ENCODE measurements at regions not wholly inside any gene's neighbourhood (a gene's known extent, or its start where the extent isn't known, plus 50 kb on each side); places are given as distances from the start of the nearest gene placed in this dataset.

DNA sequence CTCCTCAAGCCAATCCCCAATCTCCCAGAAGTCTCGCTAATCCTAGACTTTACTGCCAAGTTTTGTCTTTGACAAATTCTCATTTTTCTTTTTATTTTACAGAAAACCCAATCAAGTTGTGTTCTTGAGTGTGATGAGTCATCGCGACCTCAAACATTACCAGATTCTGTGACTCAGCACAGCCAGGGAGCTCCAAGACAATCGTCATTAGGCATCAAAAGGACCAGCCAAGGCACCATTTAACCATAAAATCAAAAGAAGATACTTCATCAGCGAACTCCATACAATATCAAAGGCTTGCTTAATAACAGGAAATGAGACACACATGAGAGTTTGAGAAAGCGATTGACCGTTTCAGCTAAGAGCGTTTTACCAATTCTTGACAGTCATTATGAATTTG, 146.2 kb upstream of the AGAP1 start:
- DNase-seq (ENCODE audit: low read depth in 1 of 2, low spot score in 1 of 2) = no peak

DNA sequence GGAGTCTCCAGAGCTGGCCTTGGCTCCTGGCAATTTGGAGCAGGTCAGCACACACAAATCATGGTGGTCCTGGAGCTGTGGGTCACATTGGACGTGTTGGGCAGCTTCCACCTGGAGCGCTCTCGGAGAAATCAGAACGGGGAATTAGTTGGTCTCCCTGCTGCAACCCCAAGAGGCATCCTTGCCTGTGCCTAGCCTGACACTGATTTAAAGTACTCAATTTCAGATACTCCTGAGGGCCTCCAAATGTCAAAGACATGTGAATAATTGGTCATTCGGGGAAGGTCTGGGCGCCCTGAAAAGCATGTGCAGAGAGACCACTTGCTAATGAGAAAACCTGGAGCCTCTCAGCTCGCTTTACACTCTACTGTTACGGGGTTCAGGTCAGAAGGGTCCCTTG, 145.5 kb upstream of the AGAP1 start:
- DNase-seq (ENCODE audit: low read depth in 1 of 2, low spot score in 1 of 2) = no peak

DNA sequence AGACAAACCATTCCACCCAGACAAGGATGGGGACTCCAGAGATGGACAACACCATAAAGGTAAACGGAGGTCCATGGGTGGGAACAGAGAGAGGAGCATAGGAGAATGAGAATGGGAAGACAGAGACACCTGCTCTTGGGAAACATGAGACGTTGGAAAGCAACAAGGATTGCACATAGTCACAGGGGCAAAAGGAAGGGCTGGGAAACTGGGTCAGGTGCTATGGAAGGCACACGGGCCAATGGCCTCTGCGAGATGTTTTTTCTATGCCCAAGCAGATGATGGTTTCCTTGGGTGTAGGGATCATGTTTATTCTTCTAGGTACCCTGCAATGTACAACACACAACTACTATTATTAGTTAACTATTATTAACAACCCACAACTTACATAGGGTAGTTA, 143.6 kb upstream of the AGAP1 start:
- DNase-seq (ENCODE audit: low read depth in 1 of 2, low spot score in 1 of 2) = no peak

DNA sequence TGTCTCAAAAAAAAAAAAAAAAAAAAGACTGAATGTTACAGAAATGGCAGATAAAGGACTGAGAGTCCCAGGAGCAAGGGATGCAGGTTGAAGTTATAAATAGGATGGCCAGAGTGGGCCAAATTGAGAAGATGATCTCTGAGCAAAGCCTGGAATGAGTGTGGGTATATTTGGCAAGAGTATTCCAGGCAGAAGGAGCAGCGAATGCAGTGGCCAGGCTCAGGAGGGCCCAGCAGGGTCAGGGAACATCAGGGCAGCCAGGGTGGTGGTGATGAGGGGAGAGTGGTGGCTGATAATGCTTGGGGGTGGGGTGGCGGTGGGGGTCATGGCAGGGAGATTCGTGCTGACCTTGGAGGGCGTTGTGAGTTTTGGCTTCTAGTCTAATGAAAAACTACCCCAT, 141.3 kb upstream of the AGAP1 start:
- no peak for DNase-seq (ENCODE audit: low read depth in 1 of 2, low spot score in 1 of 2)

DNA sequence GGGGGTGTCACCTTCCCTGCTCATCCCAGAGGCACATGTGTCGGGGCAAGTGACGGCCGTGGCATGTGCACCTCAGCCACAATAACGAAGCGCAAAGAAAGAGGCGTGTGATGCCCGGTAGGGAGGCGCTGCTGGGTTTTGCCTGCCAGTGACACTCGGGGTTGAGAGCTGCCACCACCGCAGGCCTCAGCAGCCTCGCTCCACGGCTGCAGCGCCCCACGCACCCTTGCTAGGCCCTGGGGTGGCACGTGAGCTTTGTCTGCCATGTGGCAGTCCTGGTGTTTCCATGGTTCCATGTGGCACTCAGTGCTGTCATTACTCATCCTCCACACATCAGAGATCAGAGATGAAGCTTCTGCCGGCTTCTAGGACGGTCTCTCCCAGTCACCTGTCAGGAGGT, 136.0 kb upstream of the AGAP1 start:
- no peak for DNase-seq (ENCODE audit: low read depth in 1 of 2, low spot score in 1 of 2)

DNA sequence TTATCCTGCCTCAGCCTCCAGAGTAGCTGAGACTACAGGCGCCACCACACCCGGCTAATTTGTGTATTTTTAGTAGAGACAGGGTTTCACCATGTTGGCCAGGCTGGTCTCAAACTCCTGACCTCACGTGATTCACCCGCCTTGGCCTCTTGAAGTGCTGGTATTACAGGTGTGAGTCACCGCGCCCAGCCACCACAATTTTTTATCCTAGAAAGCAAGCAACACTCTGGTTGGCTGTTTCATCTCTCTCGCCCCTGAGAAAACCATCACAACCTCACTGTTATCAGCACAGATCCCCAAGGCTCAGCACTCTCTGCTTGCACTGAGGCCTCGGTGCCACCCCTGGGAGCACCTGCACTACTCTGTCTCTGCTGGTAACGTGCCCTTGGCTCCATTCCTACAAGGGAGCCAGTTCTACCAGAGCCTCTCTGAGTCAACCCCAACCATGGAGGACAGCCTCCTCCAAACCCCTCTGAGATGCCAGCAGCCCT, 134.8 kb upstream of the AGAP1 start:
- DNase-seq (ENCODE audit: low read depth in 1 of 2, low spot score in 1 of 2) = no peak

DNA sequence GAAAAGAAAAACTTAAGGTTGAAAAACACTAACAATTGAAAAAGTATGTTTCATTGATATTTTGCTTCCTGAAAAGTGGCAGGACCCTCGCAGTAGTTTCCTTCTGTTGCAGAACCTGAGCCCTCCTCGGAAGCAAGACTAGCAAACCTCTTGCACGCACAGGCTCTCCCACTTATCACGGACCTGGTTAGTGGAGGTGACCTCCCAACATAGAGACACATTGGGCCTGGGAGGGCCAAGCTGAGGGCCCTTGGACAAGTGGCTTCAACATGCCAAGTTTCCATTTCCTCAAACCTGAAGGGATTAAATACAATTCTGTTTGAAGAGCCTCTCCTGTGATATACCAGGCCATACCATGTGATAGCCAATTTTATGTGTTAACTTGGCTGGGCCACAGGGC, 133.4 kb upstream of the AGAP1 start:
- no peak for DNase-seq (ENCODE audit: low read depth in 1 of 2, low spot score in 1 of 2)

DNA sequence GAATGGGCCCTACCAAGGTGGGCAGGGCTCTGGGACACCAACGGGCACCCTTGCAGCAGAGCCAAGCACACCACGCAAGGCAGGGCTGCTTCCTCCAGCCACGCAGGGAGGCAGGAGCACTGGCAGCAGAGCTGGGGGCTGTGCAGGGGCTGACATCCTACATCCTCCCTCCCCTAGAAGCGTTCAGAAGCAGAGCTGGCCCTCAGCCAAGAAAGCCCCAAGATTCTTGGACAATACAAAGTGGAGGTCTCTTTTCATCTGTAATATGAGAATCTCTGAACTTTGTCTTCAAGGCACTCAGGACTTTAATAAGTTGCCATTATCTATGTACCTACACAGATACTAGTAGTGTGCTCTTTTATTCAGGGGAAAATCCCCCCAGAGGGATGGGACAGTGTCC, 128.1 kb upstream of the AGAP1 start:
- DNase-seq (ENCODE audit: low read depth in 1 of 2, low spot score in 1 of 2) = no peak

DNA sequence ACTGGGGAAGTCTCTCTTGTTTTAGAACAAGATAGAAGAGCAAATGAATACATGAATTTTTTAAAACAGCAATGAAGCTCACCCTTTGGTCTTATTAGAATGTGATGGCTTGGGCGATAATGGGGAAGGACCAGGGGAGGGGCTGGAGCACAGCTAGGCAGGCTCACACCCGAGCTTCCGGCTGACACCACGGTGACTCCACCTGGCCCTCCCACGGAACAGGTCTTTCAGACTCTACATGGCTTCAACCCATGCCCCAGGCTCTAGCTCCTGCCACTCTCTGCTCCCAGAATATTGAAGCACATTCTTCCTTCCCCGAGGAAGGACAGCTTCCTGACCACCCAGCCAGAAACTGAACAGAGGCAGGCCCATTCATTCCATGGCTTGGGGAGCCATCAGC, 127.5 kb upstream of the AGAP1 start:
- no peak for DNase-seq (ENCODE audit: low read depth in 1 of 2, low spot score in 1 of 2)

DNA sequence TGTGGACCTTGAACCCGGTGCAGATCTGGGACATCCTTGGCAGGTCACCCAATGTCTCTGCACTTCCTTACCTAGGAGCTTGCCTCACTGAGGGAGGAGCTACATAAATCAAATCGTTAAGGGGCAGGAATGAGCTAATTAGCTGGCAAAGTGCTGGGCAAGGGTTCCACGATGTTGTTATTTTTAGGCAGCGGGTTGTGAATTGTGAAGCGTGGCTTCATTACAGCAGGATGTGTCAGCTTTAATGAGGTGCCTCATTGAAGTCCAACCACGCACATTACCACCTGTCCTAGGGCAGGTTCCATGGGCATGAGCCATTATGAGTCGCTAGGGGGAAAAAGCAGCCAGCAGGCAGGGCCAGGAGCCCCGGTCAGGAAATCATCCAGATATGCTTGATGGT, 127.0 kb upstream of the AGAP1 start:
- no peak for DNase-seq (ENCODE audit: low read depth in 1 of 2, low spot score in 1 of 2)

DNA sequence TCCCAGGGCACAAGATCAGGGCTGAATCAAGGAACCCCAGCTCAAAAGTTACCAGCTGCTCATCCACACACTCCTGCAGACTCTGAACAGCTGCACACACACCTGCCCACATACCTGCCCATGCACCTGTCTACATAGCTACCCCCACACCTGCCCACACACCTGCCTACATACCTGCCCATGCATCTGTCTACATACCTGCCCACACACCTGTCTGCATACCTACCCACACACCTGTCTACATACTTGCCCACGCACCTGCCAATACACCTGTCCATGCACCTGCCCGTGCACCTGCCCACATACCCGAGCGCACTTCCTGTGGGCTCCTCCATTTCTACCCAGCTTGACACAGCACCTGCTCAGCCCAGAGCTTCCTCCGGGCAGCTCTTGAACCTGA, 122.8 kb upstream of the AGAP1 start:
- no peak for DNase-seq (ENCODE audit: low read depth in 1 of 2, low spot score in 1 of 2)

DNA sequence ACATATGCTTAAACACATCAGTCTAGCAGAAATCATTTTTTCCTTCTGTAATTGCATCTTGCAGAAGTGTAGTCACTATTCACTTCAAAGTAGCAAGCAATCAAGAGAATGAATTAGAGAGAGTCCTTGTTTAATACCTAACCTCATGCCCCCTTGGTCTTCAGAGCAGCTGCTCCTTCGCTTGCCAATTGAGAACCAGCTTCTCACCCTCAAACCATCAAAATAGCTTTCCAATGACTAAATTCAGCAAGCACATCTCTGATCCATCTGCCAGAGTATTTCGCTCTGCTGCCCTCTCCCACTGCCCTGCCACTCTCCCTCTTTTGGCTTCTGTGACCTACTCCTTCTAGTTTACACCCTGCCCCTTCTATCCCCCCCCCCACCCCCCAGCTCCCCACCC, 120.7 kb upstream of the AGAP1 start:
- no peak for DNase-seq (ENCODE audit: low read depth in 1 of 2, low spot score in 1 of 2)

DNA sequence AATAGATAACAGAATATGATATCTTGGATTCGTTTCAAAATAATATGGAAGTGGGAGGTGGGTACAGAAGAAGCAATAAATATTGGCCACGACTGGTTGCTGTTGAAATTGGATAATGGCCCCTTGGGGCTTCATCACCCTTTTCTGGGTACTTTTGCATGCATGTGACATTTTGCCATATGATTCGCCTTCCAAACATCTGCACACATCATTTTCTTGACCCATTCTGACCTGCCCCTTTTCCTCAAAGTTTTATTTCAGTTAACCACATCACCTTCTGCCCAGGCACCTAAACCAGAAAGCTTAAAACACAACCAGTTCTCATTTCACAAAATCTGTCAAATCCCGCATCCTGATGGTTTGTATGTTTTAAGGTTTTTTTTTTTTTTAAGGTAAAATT, 116.7 kb upstream of the AGAP1 start:
- DNase-seq (ENCODE audit: low read depth in 1 of 2, low spot score in 1 of 2) = no peak

DNA sequence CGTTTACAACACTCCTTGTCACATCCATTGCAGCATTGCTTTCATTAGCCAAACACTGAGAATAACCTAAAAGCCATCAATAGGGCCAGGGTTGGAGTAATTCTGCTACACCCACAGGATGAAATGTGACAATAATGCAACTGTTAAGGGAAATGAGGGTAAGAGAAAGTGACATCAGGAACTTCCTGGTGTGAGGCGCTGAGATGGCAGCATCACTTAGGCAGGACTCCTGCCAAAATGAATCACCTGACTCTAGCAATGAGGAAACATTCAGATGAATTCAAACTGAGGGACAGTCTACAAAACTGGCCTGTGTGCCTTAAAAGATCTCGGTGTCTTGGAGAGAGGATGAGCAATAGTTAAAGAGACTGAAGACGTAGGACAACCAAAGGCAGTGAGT, 115.6 kb upstream of the AGAP1 start:
- no peak for DNase-seq (ENCODE audit: low read depth in 1 of 2, low spot score in 1 of 2)

DNA sequence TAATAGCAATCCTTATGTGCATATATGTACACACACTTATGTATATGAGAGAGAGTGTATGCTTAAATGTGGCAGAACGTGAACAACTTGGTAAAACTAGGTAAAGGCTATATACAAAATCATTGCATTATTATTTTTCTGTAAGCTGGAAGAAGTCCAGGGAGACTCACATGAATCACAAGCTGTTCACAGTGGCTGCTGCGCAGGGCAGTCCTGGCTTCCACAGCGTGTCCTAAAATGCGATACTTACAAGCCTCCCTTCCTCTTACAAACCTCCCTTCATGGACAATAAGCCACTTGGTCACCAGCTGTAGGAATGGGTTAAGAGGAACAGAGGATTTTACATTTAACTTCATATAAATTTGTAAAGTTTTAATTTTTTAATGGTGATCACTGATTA, 114.9 kb upstream of the AGAP1 start:
- no peak for DNase-seq (ENCODE audit: low read depth in 1 of 2, low spot score in 1 of 2)

DNA sequence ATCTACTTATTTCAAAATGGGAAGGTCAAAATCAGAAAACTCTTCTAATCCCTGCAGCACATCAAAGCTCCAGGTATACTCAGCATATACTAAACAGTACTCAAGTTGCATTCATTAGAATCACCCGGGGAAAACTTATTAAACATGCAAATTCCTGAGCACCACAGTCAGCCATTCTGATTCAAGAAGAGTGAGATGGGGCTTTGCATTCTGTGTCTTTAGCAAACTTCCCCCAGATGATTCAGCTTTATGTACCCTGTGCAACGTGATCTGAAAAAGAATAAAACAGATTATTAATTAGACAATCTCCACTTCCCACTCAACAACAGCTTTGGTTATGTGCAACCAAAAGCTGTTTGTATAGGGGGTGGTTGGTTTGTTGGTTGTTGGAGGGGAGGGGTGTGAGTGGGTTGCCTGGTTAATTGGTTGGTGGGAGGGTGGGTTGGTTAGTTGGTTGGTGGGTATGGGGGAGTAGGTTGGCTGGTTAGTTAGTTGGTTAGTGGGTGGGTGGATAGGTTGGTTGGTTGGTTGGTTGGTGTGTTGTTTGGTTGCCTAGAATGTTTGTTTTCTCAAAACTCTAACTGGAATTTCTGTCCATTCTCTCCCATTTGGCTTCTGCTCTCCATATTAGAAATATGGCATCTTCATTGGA, 112.5 kb upstream of the AGAP1 start:
- DNase-seq (ENCODE audit: low read depth in 1 of 2, low spot score in 1 of 2) = no peak

DNA sequence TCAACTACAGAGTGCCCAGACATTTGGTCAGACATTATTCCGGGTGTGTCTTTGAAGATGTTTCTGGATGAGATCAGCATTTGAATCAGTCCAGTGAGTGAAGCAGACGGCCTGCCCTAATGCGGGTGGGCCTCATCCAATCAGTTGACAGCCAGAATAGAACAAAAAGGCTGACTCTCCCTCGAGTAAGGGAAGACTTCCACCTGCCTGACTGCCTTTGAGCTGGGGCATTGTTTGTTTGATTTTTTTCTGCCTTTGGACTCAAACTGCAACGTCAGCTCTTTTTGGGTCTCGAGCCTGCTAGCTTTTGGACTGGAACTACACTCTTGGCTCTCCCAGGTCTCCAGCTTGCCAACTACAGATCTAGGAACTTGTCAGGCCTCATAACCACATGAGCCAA, 111.7 kb upstream of the AGAP1 start:
- DNase-seq (ENCODE audit: low read depth in 1 of 2, low spot score in 1 of 2) = no peak

DNA sequence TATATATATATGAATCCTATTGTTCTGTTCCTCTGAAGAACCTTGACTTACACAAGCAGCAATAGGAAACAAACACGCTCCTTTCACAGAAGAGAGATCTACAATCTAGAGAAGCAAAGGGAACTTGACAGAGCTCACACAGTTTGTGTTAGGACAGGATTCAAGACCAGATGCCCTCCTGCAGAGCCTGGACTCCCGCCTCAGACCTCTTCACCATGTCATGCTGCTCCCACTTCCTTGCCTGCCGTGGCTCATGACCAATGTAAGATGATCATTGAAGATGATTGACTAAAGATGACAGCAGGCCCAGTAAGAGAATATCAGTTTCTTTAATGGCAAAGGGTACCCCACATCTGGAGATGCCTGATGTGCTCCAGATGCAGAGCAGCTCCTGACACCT, 111.2 kb upstream of the AGAP1 start:
- no peak for DNase-seq (ENCODE audit: low read depth in 1 of 2, low spot score in 1 of 2)

DNA sequence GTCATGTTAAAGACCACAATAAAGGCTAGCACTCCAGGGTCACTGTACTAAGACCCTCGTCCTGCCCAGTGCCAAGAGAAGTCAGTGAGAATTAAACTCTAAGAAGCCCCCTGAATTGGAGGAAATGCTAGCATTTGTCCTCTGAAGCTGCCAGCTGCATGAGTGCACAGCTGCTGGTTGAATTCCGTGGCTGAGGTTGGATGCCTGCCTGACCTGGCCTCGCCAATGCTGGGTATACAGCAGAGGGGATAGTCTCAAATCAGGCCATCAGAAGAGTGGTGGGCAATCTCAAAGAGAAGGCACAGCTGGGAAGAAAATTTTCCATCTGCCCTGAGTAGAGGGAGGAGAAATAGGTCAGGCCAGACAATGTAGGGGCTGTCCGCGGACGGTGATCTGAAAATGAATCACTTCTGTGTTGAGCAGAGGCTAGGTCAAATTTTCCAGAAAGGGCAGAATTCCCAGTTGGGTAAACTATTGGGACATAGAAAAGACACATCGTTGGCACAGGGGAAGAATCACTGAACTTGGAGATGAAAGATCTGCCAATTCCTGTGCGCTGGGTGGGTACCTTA, 110.5 kb upstream of the AGAP1 start:
- no peak for DNase-seq (ENCODE audit: low read depth in 1 of 2, low spot score in 1 of 2)

DNA sequence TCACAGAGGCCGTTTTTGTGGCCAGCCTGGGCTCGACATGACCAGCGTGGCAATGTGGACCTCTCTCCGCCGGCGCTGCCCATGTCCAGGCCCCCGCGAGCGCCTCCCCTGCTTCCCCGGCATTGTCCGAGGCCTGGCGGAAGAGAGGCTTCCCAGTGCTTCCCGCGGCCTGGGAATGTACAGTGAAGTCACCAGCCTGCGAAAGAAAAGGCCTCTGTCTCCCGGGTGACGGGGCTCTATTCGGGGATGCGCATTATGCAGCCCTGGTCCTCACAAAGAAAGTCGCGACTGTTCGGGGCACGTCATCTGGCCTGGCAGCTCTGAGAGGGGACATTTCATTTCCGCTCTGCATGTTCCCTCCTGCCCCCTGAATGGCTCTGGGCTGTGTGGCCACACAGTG, 109.2 kb upstream of the AGAP1 start:
- no peak for DNase-seq (ENCODE audit: low read depth in 1 of 2, low spot score in 1 of 2)

DNA sequence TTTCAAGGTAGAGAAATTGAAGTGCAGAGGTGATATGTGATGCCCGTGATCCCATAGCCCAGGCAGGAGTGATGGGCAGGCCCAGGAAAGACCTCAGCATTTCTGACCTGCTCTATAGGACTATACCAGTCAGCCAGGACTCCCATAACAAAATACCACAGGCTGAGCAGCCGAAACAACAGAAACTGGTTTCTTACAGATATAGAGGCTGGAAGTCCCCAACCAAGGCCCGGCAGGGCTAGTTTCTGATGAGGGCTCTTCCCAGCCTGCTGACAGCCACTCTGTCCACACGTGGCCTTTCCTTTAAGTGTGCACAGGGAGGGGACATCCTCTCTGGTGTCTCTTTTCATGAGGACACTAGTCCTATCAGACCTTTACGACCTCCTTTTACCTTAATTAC, 104.2 kb upstream of the AGAP1 start:
- no peak for DNase-seq (ENCODE audit: low read depth in 1 of 2, low spot score in 1 of 2)

DNA sequence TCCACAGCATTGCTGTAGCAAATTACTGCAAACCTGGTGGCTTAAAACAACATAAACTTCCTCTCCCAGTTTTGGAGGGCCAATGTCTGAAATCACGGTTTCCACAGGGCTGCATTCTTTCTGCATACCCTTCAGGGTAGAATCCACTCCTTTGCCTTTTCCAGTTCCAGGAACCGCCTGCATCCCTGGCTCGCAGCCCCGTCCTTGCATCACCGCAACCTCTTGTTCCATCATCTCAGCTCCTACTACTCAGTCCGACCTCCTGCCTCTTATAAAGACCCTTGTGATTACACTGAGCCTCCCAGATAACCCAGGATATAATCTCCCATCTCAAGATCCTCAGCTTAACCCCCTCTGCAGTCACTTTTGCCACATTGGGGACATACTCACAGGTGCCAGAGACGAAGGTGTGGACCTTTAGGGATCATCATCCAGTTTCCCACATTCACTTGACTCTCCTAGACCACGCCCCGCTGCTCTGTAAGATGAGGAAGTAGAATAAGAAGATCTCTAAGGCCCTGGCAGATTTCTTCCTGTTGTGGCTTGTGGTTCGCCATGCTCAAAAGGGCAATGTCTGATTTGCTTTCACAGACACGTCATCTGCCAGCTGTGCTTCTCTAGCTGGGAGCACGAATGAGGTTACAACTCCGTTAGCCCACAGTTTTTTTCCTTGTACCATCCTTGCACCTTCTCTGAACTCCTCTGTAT, 103.6 kb upstream of the AGAP1 start:
- no peak for DNase-seq (ENCODE audit: low read depth in 1 of 2, low spot score in 1 of 2)

DNA sequence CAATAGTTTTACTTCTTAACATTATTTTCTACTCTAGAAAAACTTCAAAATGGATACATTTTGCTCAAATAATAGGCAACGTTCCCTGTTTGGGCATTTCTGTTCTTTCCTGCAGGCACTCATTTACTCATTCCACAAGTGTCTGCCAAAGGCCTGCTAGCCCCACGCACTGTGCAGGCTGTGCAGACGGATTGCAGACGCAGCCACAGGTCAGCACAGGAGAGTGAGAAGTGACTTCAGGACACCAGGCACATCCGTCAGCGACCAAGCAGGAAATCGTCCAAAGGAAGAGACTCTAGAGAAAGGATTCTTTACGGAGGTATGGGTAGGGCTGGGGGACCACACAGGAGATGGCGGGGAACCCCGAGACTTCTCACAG, 103.0 kb upstream of the AGAP1 start:
- no peak for DNase-seq (ENCODE audit: low read depth in 1 of 2, low spot score in 1 of 2)

Measured in activated T-helper 1 cell treated with anti-CD3 and anti-CD28 coated beads, Interleukin-2, amount 50 U/mL, for 16 hours (primary cell).